HL-60 (cell line): ENCODE measurements at regions not wholly inside any gene's neighbourhood (a gene's known extent, or its start where the extent isn't known, plus 50 kb on each side); places are given as distances from the start of the nearest gene placed in this dataset.

Source experiments
- DNase-seq, 2 experiments: peaks; one replicate each; pipeline ENCODE4 v3.0.0-alpha.2; 2010 to 2020; ENCODE audit warnings: low read depth in 1 of 2, low spot score in 1 of 2
- H3K27ac ChIP-seq: fragments of 250-450 bp; sonication (Bioruptor Pico); replicated peaks from 2 replicates; pipeline ENCODE4 v1.5.1; 2020; ENCODE audit warnings: mild to moderate bottlenecking, moderate library complexity
- H3K27me3 ChIP-seq: fragments of 250-450 bp; sonication (Bioruptor Pico); 2 replicates; pipeline ENCODE4 v1.5.1; 2021; ENCODE audit warnings: mild to moderate bottlenecking, moderate library complexity; ENCODE audit not compliant: insufficient read depth, poor library complexity, severe bottlenecking
- H3K4me3 ChIP-seq: replicated peaks from 2 replicates; pipeline ENCODE4 v1.5.1; 2011; ENCODE audit warnings: mild to moderate bottlenecking, control low read depth, low read length; ENCODE audit not compliant: insufficient read depth
- CTCF ChIP-seq: IDR thresholded peaks from one replicate; pipeline ENCODE4 v1.5.1; 2011; ENCODE audit warnings: low read length, control low read depth, inconsistent platforms; ENCODE audit not compliant: insufficient read depth
- GABPA ChIP-seq: IDR thresholded peaks from 2 replicates; pipeline ENCODE4 v1.6.1; 2012; ENCODE audit warnings: low read depth
- POLR2AphosphoS5 ChIP-seq: IDR thresholded peaks from 2 replicates; pipeline ENCODE4 v1.6.1; 2012; ENCODE audit warnings: low read depth
- REST ChIP-seq: IDR thresholded peaks from 2 replicates; pipeline ENCODE4 v1.6.1; 2012; ENCODE audit warnings: low read depth; ENCODE audit not compliant: insufficient replicate concordance
- SPI1 ChIP-seq: IDR thresholded peaks from 2 replicates; pipeline ENCODE4 v1.6.1; 2012; ENCODE audit warnings: low read depth, mild to moderate bottlenecking, borderline replicate concordance

- no peak for DNase-seq
- Histone ChIP-seq H3K27me3 (no peaks in the 10 kb centered on the region), H3K4me3 (no peak overlapping the region), H3K27ac (no peak overlapping the region)
- TF ChIP-seq SPI1, result no peak
- TF ChIP-seq CTCF, result no peak
- TF ChIP-seq POLR2AphosphoS5, result no peak
- TF ChIP-seq GABPA, result no peak
- no peak for TF ChIP-seq REST
These were observed 110.8 kb upstream of the SMAD3 start for GRCh38 chr15:66954601-66955000.

- no peaks in the 10 kb centered on the region for H3K27me3 ChIP-seq
- H3K4me3 ChIP-seq, result no peak overlapping the region
- TF ChIP-seq REST (no peak), SPI1 (no peak), CTCF (no peak), POLR2AphosphoS5 (no peak), GABPA (no peak)
- no peak overlapping the region for H3K27ac ChIP-seq
- DNase-seq, result no peak
These were observed 110.3 kb upstream of the SMAD3 start for GRCh38 chr15:66955001-66955516.

GRCh38 chr15:66955871-66956585 is 109.4 kb upstream of the SMAD3 start:
- H3K27me3 ChIP-seq, result no peaks in the 10 kb centered on the region
- no peak overlapping the region for H3K27ac ChIP-seq
- TF ChIP-seq CTCF (no peak), GABPA (no peak), POLR2AphosphoS5 (no peak)
- DNase-seq, result no peak
- no peak overlapping the region for H3K4me3 ChIP-seq
